IPS DF 19.7 (cell line): ENCODE measurements at regions not wholly inside any gene's neighbourhood (a gene's known extent, or its start where the extent isn't known, plus 50 kb on each side); places are given as distances from the start of the nearest gene placed in this dataset.
"Not testable (repeated sequence)": the region's sequence is repeated elsewhere in the genome, so short reads cannot be mapped to it uniquely, and the experiment has no call there.

Experiments used
- DNase-seq: peaks from one replicate; pipeline ENCODE4 v3.0.0-alpha.2; 2013; ENCODE audit warnings: low read depth, low spot score

DNA sequence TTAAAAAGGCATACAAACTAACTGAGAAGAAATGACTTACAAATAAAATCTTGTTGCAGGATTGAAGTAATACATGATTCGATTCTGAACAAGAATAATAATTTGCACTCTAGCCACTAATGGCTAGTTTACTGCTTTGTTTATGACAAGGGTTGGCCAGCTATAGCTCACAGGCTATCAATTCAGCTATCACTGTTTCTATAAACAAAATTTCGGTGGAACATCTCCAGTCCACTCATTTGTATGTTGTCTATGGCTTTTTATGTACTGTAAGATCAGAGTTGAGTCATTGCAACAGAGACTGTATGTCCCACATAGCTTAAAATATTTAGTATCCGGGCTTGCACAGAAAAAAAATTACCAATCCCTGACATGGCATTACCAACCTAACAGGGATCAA is 543.7 kb upstream of the CNTNAP5 start:
- no peak for DNase-seq

- no peak for DNase-seq
Observed at GRCh38 chr2:123485056-123485455, 540.0 kb upstream of the CNTNAP5 start.

- no peak for DNase-seq
Observed at GRCh38 chr2:123493687-123494086, 531.4 kb upstream of the CNTNAP5 start.

- no peak for DNase-seq
Observed at GRCh38 chr2:123495241-123495640, 529.8 kb upstream of the CNTNAP5 start.

DNA sequence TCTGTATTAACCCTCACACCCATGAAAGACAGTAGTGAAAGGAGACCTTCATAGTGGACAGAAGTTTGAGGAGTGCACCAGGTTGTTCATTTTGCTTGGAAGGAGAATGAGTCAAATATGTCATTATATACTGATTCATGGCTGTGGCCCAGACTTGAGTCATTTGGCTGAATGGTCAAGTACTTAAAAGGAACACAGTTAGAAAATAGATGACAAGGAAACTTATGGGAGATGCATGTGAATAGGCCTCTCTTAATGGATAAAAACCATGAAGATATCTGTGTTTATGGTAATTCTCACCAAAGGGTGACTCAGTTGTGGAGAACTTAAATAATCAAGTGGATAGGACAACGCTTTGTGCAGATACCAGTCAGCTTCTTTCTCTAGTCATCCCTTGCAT is 524.7 kb upstream of the CNTNAP5 start:
- DNase-seq: no peak

GRCh38 chr2:123500988-123501387 is 524.1 kb upstream of the CNTNAP5 start:
- no peak for DNase-seq

DNA sequence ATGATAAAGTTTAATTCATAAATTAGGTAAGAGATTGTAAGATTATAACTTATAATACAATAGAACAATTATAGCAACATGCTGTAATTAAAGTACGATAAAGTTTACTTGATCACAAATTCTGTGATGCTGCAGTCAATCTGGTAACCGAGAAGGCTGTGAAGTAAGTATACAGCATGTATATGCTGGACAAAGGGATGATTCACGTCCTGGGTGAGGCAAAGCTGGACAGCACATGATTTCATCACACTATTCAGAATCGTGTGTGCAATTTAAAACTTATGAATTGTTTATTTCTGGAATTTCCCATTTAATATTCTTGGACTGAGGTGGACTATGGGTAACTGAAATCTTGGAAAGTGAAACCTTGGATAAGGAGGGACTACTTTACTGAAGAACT is 522.2 kb upstream of the CNTNAP5 start:
- no peak for DNase-seq

- DNase-seq: no peak
Observed at GRCh38 chr2:123512547-123512946, 512.5 kb upstream of the CNTNAP5 start.

DNA sequence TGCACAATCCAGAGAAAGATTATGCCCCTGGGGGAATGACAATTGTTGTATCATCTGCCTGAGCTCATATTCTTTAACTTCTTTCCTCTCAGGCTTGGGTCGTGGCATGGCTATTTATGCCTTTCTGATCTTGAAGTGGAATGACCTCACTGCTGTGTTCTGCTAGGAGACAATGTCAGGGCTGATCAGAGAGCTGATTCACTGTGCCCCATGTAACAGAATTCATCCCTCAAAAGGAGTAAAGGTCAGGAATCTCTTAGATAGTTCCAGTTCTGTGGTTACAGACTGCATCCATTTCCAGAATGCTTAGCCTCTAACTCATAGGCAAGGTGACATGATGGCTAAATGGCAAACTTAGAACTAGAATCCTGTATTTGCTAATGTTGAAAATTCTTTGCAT is 511.7 kb upstream of the CNTNAP5 start:
- no peak for DNase-seq

DNA sequence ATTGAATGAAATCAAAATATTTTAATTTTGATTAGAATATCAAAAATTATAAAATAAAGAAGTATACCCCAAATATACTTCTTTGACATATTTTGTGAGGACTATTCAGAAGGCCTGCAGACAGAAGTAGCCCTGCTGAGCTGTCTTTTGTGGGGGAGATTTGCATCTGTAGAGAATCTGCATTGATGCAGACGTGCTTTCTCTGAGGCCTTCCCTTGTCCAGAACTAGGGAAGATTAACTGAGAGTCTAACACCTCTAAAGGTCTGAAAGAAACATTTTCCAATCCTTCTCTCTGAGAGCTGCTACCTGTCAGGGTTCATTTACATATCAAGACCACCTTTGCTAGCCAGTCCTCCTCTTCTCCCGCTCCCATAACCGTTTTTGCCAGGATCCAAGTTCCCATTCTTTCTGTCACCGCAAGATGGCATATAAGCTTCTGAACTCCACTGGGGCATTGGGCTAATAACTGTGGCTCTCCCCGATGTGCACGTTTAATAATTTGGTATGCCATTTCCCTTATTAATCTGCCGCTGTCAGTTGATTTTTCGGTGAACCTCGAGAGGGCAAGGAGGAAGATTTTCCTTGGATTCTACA is 510.4 kb upstream of the CNTNAP5 start:
- DNase-seq: peak; percentile 1

DNA sequence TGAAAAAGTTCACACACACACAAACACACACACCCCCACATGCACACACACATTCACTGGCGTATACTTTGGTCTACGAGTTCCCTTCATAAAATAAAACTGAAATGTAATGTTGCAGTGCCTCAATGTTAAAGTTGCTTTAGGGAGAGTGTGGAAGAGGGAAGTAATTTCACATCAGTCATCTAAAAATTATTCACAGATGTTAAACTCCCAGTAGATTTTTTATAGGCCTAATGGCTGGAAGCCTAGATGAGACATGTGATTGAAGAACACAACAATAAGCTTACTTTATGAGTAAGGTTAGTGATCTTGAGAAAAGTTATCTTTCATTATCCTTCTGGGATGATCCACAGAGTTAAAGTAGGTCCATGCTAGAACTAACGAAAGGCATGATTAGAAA is 506.7 kb upstream of the CNTNAP5 start:
- DNase-seq: no peak

DNA sequence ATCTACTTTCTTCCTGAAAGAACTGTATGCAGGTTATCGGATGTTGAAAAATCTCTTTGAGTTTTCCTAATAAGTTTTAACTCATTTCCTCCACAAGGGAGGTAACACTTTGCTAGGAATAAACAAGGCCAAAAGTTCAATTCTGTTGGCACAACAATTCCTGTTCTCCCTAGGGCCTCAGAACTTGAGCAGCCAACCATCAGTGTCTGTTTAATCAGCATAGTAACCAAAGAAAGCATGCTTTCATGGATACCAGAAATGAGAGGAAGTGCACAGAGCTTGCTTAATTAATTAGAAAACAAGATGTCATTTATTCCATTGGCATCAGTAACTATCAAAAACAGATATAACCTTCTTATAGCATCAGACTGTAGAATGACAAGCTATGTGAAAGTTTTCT is 503.2 kb upstream of the CNTNAP5 start:
- DNase-seq: no peak

GRCh38 chr2:123522498-123522897 is 502.6 kb upstream of the CNTNAP5 start:
- DNase-seq: not testable (repeated sequence)

DNA sequence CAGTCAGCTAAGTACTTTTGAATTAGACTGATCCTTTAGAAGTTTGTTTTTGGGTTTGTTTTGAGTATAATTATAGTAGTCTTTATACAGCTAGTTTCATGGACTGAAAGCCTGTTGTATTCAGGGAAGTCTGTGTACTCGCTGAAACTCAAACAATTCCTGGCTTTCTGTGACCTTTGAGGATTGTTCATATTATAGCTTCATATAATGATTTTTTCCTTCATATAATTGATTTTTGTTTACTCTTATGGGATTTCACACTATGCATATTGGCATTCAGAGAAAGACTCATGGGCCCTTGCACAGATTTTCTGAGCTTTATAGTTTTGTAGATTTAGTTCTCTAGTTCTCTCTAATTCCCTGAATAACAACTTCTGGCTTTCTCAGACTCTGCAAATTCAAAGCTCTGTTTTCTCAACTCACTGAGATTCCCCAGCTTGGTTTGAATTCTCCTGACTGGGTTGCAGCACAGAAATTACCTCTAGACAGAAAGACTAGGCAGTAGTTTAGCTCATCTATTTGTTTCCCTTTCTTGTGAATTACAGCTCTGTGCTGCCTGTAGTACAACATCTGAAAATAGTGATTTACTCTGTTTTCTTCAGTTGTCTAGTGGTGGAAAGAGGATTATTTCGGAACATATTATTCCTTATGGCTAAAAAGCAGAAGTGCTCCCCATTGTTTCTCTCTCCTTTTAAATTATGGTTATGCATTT is 495.9 kb upstream of the CNTNAP5 start:
- no peak for DNase-seq

- DNase-seq: no peak
Observed at GRCh38 chr2:123530004-123530403, 495.1 kb upstream of the CNTNAP5 start.

- no peak for DNase-seq
Observed at GRCh38 chr2:123532126-123532525, 493.0 kb upstream of the CNTNAP5 start.

DNA sequence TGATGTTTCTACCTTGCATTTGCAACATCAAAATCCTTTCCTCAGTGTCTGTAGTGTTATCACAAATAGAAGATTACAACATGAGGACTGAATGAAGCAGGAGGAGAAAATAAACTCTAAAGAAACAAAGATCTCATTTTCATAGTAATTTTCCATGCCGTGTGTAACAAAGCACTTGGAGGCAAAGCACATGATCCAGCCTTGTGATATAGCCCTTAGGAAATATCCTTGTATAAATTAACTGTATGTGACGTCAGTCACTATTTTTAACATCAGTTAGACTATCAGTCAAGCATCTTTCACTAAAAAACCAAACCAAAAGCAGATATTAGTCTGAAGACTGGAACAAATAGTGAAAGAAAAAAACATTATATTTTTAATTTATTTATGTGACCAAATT is 492.1 kb upstream of the CNTNAP5 start:
- DNase-seq: no peak

DNA sequence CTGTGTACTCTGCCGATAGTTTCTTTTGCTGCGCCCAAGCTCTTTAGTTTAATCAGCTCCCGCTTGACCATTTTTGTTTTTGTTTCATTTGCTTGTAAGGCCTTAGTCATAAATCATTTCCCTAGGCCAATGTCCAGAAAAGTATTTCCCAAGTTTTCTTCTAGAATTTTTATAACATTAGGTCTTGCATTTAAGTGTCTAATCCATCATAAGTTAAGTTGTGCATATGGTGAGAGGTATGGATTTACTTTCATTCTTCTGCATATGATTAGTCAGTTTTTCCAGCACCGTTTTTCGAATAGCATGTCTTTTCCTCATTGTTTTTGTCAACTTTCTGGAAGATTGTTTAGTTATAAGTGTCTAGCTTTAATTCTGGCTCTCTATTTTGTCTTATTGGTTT is 484.8 kb upstream of the CNTNAP5 start:
- no peak for DNase-seq

- DNase-seq: no peak
Observed at GRCh38 chr2:123546353-123546752, 478.7 kb upstream of the CNTNAP5 start.

GRCh38 chr2:123563515-123563914 is 461.6 kb upstream of the CNTNAP5 start:
- no peak for DNase-seq

DNA sequence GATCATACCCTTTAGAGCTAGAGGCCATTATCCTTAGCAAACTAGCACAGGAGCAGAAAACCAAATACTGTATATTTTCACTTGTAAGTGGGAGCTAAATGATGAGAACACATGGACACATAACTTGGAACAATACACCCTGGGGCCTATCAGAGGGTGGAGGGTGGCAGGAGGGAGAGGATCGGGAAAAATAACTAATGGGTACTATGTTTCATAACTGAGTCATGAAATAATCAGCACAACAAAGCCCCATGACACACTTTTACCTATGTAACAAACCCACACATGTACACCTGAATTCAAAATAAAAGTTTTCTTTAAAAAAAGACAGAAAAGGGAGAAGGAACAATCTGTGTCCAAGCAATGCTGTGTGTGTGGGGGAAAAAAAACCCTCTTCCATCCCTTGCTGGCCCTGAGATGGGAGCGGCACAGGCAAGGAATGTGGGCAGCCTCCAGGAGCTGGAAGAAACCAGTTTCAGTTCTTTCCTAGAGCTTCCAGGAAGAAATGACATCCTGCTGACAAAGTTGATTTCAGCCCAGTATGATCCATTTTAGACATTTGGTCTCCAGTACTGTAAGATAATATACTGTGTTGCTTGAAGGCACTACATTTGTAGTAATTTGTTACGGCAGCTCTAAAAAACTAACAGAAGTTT is 458.7 kb upstream of the CNTNAP5 start:
- DNase-seq: no peak

GRCh38 chr2:123578016-123578415 is 447.1 kb upstream of the CNTNAP5 start:
- no peak for DNase-seq

DNA sequence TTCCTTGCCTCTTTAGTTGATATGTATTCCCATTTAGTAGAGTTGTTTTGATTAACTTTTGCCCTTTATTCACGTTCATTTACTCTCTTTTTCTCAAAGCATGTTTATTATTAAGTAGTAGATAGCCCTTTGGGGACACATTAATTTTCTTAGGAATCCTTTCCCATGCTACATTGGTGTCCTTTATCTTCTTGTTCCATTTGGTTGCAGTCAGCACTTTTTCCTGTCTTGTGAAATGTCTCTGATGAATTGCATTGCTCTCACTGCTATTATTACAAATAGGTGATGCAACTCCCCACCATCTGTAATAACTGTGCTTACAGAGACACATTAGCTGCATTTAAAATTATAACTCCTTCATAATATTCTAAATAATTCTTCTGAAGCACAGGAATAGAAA is 428.5 kb upstream of the CNTNAP5 start:
- no peak for DNase-seq
